Ovary (tissue), 3 donors: ENCODE measurements at regions not wholly inside any gene's neighbourhood (a gene's known extent, or its start where the extent isn't known, plus 50 kb on each side); places are given as distances from the start of the nearest gene placed in this dataset.

Source experiments
- CTCF ChIP-seq, 3 donors: fragments of 450-650 bp in 2 of 3; fragments of 200-600 bp in 1 of 3; IDR thresholded peaks; one replicate each; pipeline versions ENCODE4 v1.5.1 to v1.8.0; 2016 to 2022; ENCODE audit warnings: antibody characterized with exemption in 3 of 3, mild to moderate bottlenecking in 1 of 3
- EP300 ChIP-seq: sonication (generic); formaldehyde crosslinking; IDR thresholded peaks from one replicate; pipeline ENCODE4 v1.6.1; 2017; ENCODE audit warnings: antibody characterized with exemption
- POLR2A ChIP-seq: fragments of 450-650 bp; IDR thresholded peaks from one replicate; pipeline ENCODE4 v1.6.1; 2017; ENCODE audit warnings: antibody characterized with exemption, mild to moderate bottlenecking, moderate library complexity
- donor health status: DM: no; HTN: no; CAD: no.

- TF ChIP-seq CTCF (IDR thresholded peaks at IDR 0.05) (no peak), EP300 (no peak), POLR2A (no peak)
Measured at GRCh38 chr11:19474211-19474610, 233.5 kb upstream of the E2F8 start.
